NT2/D1 (cell line): ENCODE measurements at regions not wholly inside any gene's neighbourhood (a gene's known extent, or its start where the extent isn't known, plus 50 kb on each side); places are given as distances from the start of the nearest gene placed in this dataset.

Source experiments
- DNase-seq: peaks from one replicate; pipeline ENCODE4 v3.0.0-alpha.2; 2011; ENCODE audit warnings: low read depth, low spot score
- H3K27me3 ChIP-seq: 2 replicates; pipeline ENCODE4 v1.6.0; 2011; ENCODE audit warnings: mild to moderate bottlenecking; ENCODE audit not compliant: insufficient read length, insufficient read depth
- H3K36me3 ChIP-seq: 2 replicates; pipeline ENCODE4 v1.6.1; 2011; ENCODE audit warnings: mild to moderate bottlenecking, low read length, mixed read lengths; ENCODE audit not compliant: insufficient read depth, insufficient read length
- H3K4me1 ChIP-seq: 2 replicates; pipeline ENCODE4 v1.5.1; 2011; ENCODE audit not compliant: insufficient read depth, insufficient read length
- H3K4me3 ChIP-seq: 2 replicates; pipeline ENCODE4 v1.5.1; 2011; ENCODE audit warnings: low read depth; ENCODE audit not compliant: insufficient read length
- H3K9ac ChIP-seq: 2 replicates; pipeline ENCODE4 v1.6.0; 2011; ENCODE audit warnings: low read depth; ENCODE audit not compliant: insufficient read length
- H3K9me3 ChIP-seq: 2 replicates; pipeline ENCODE4 v1.5.1; 2011; ENCODE audit warnings: mild to moderate bottlenecking, low read length; ENCODE audit not compliant: insufficient read depth
- SUZ12 ChIP-seq: IDR thresholded peaks from 2 replicates; pipeline ENCODE4 v1.6.1; 2011; ENCODE audit not compliant: insufficient read length, insufficient read depth; ENCODE audit errors: extremely low read depth
- YY1 ChIP-seq: IDR thresholded peaks from 2 replicates; pipeline ENCODE4 v1.6.1; 2011; ENCODE audit not compliant: insufficient read length, insufficient read depth
- ZNF274 ChIP-seq: IDR thresholded peaks from 2 replicates; pipeline ENCODE4 v1.6.1; 2011; ENCODE audit warnings: mild to moderate bottlenecking, low read depth, low read length

GRCh38 chr1:82218846-82219245, 418.1 kb downstream of the ADGRL2 start:
- no peaks in the 10 kb centered on the region for H3K9me3 ChIP-seq
- H3K4me3 ChIP-seq: no peak overlapping the region
- no peak for TF ChIP-seq SUZ12
- TF ChIP-seq YY1: no peak
- TF ChIP-seq ZNF274: no peak
- H3K27me3 ChIP-seq: no peaks in the 10 kb centered on the region
- no peak overlapping the region for H3K9ac ChIP-seq
- no peak for DNase-seq
- no peaks in the 10 kb centered on the region for H3K4me1 ChIP-seq
- no peaks in the 10 kb centered on the region for H3K36me3 ChIP-seq

- Histone ChIP-seq H3K27me3 (no peaks in the 10 kb centered on the region), H3K36me3 (no peaks in the 10 kb centered on the region), H3K9me3 (no peaks in the 10 kb centered on the region), H3K4me3 (no peak overlapping the region), H3K4me1 (no peaks in the 10 kb centered on the region), H3K9ac (no peak overlapping the region)
- TF ChIP-seq SUZ12 (no peak), YY1 (no peak), ZNF274 (no peak)
- DNase-seq: no peak
Observed at GRCh38 chr1:82215853-82216175, 415.1 kb downstream of the ADGRL2 start.

- H3K4me3 ChIP-seq: no peak overlapping the region
- H3K9me3 ChIP-seq: no peaks in the 10 kb centered on the region
- no peaks in the 10 kb centered on the region for H3K4me1 ChIP-seq
- H3K36me3 ChIP-seq: no peaks in the 10 kb centered on the region
- no peak for DNase-seq
- no peak overlapping the region for H3K9ac ChIP-seq
- H3K27me3 ChIP-seq: no peaks in the 10 kb centered on the region
- TF ChIP-seq YY1 (no peak), SUZ12 (no peak), ZNF274 (no peak)
Observed at GRCh38 chr1:82215056-82215852, 414.5 kb downstream of the ADGRL2 start.

GRCh38 chr1:82214606-82215005, 413.9 kb downstream of the ADGRL2 start:
- no peaks in the 10 kb centered on the region for H3K9me3 ChIP-seq
- no peaks in the 10 kb centered on the region for H3K27me3 ChIP-seq
- no peaks in the 10 kb centered on the region for H3K4me1 ChIP-seq
- no peaks in the 10 kb centered on the region for H3K36me3 ChIP-seq
- H3K9ac ChIP-seq: no peak overlapping the region
- DNase-seq: no peak
- no peak for TF ChIP-seq ZNF274
- TF ChIP-seq YY1: no peak
- TF ChIP-seq SUZ12: no peak
- no peak overlapping the region for H3K4me3 ChIP-seq

- Histone ChIP-seq H3K27me3 (no peaks in the 10 kb centered on the region), H3K4me3 (no peak overlapping the region), H3K4me1 (no peaks in the 10 kb centered on the region), H3K36me3 (no peaks in the 10 kb centered on the region), H3K9ac (no peak overlapping the region), H3K9me3 (no peaks in the 10 kb centered on the region)
- TF ChIP-seq SUZ12 (no peak), ZNF274 (no peak), YY1 (no peak)
- no peak for DNase-seq
Observed at GRCh38 chr1:82197606-82198005, 396.9 kb downstream of the ADGRL2 start.

- TF ChIP-seq ZNF274 (no peak), YY1 (no peak), SUZ12 (no peak)
- Histone ChIP-seq H3K4me1 (no peaks in the 10 kb centered on the region), H3K9me3 (no peaks in the 10 kb centered on the region), H3K27me3 (no peaks in the 10 kb centered on the region), H3K4me3 (no peak overlapping the region), H3K9ac (no peak overlapping the region), H3K36me3 (no peaks in the 10 kb centered on the region)
- DNase-seq: no peak
Observed at GRCh38 chr1:82195245-82195644, 394.5 kb downstream of the ADGRL2 start.

GRCh38 chr1:82185084-82185483, 384.4 kb downstream of the ADGRL2 start:
- no peaks in the 10 kb centered on the region for H3K36me3 ChIP-seq
- H3K27me3 ChIP-seq: no peaks in the 10 kb centered on the region
- no peak for DNase-seq
- H3K9me3 ChIP-seq: no peaks in the 10 kb centered on the region
- no peak overlapping the region for H3K4me3 ChIP-seq
- no peak for TF ChIP-seq ZNF274
- no peaks in the 10 kb centered on the region for H3K4me1 ChIP-seq
- H3K9ac ChIP-seq: no peak overlapping the region

- Histone ChIP-seq H3K9me3 (no peaks in the 10 kb centered on the region), H3K4me3 (no peak overlapping the region), H3K9ac (no peak overlapping the region), H3K27me3 (no peaks in the 10 kb centered on the region), H3K36me3 (no peaks in the 10 kb centered on the region), H3K4me1 (no peaks in the 10 kb centered on the region)
- TF ChIP-seq SUZ12 (no peak), YY1 (no peak), ZNF274 (no peak)
- DNase-seq: no peak
Observed at GRCh38 chr1:82181846-82182245, 381.1 kb downstream of the ADGRL2 start.
